HEK293 (cell line): ENCODE measurements at regions not wholly inside any gene's neighbourhood (a gene's known extent, or its start where the extent isn't known, plus 50 kb on each side); places are given as distances from the start of the nearest gene placed in this dataset.

Experiments
- CTCF ChIA-PET: fragments of 350-600 bp; formaldehyde crosslinking; extraction: SDS; loops from one replicate; lab custom pipeline; 2021; ENCODE audit warnings: antibody characterized with exemption; lab: Yijun Ruan, JAX
- POLR2A ChIA-PET: fragments of 300-600 bp; formaldehyde crosslinking; extraction: SDS; loops from one replicate; lab custom pipeline; 2020; ENCODE audit warnings: antibody characterized with exemption, inconsistent platforms; lab: Yijun Ruan, JAX
- H3K27ac ChIP-seq: fragments of 200-500 bp; sonication (Bioruptor generic); 2 replicates; pipeline ENCODE4 v1.5.1; 2014; ENCODE audit warnings: low read depth, low read length, control low read depth, inconsistent platforms; ENCODE audit errors: extremely low read depth
- H3K36me3 ChIP-seq, 2 experiments: fragments of 200-500 bp in 1 of 2; sonication (Bioruptor generic) in 1 of 2; 1 replicate in 1 of 2; 2 replicates in 1 of 2; pipeline ENCODE4 v1.5.1; 2014 to 2017; ENCODE audit warnings: inconsistent platforms in 2 of 2, low read length in 2 of 2; ENCODE audit not compliant: control insufficient read depth in 2 of 2, insufficient read depth in 1 of 2
- H3K4me1 ChIP-seq: fragments of 200-500 bp; sonication (Bioruptor generic); 2 replicates; pipeline ENCODE4 v1.5.1; 2014; ENCODE audit warnings: mild to moderate bottlenecking, low read length, inconsistent platforms; ENCODE audit not compliant: control insufficient read depth, insufficient read depth
- H3K4me3 ChIP-seq: 2 replicates; pipeline ENCODE4 v1.5.1; 2011; ENCODE audit warnings: low read depth, mild to moderate bottlenecking, control low read depth, low read length, moderate library complexity
- H3K9me3 ChIP-seq: fragments of 200-500 bp; sonication (Bioruptor generic); 2 replicates; pipeline ENCODE4 v1.5.1; 2014; ENCODE audit warnings: low read depth, low read length, inconsistent platforms; ENCODE audit not compliant: control insufficient read depth, insufficient read depth
- GFI1B ChIP-seq: fragments of 450-650 bp; formaldehyde crosslinking; IDR thresholded peaks from 2 replicates; pipeline ENCODE4 v1.5.1; 2016; ENCODE audit warnings: missing biosample characterization, missing genetic modification characterization
- GLI2 ChIP-seq: fragments of 450-650 bp; formaldehyde crosslinking; IDR thresholded peaks from 2 replicates; pipeline ENCODE4; 2017; ENCODE audit warnings: missing biosample characterization, missing genetic modification characterization, low read depth, borderline replicate concordance
- HOXD13 ChIP-seq: sonication (generic); formaldehyde crosslinking; IDR thresholded peaks from 2 replicates; pipeline ENCODE4 v1.8.0; 2022; ENCODE audit warnings: missing genetic modification reagents, borderline replicate concordance
- KLF10 ChIP-seq: fragments of 450-650 bp; IDR thresholded peaks from 2 replicates; pipeline ENCODE4 v1.5.1; 2018; ENCODE audit warnings: missing biosample characterization, mild to moderate bottlenecking, missing genetic modification characterization
- KLF7 ChIP-seq: fragments of 450-650 bp; formaldehyde crosslinking; IDR thresholded peaks from 2 replicates; pipeline ENCODE4 v1.5.1; 2016; ENCODE audit warnings: missing biosample characterization, missing genetic modification characterization, borderline replicate concordance
- OSR2 ChIP-seq: fragments of 450-650 bp; formaldehyde crosslinking; IDR thresholded peaks from 2 replicates; pipeline ENCODE4 v1.5.1; 2016; ENCODE audit warnings: missing biosample characterization, missing genetic modification characterization
- PRDM6 ChIP-seq: fragments of 450-650 bp; formaldehyde crosslinking; IDR thresholded peaks from 2 replicates; pipeline ENCODE4 v1.5.1; 2017; ENCODE audit warnings: missing biosample characterization, missing genetic modification characterization
- YY2 ChIP-seq: fragments of 450-650 bp; formaldehyde crosslinking; IDR thresholded peaks from 2 replicates; pipeline ENCODE4 v1.5.1; 2016; ENCODE audit warnings: missing biosample characterization, missing genetic modification characterization
- ZBTB6 ChIP-seq: fragments of 450-650 bp; formaldehyde crosslinking; IDR thresholded peaks from 2 replicates; pipeline ENCODE4 v1.5.1; 2017; ENCODE audit warnings: missing biosample characterization, missing genetic modification characterization
- ZFHX2 ChIP-seq: fragments of 450-650 bp; formaldehyde crosslinking; conservative IDR thresholded peaks from 2 replicates; pipeline ENCODE4 v1.5.1; 2016; ENCODE audit warnings: missing biosample characterization, missing genetic modification characterization
- ZFP41 ChIP-seq: fragments of 450-650 bp; formaldehyde crosslinking; IDR thresholded peaks from 2 replicates; pipeline ENCODE4 v1.5.1; 2016; ENCODE audit warnings: missing biosample characterization, missing genetic modification characterization, borderline replicate concordance
- ZNF112 ChIP-seq: fragments of 450-650 bp; formaldehyde crosslinking; IDR thresholded peaks from 2 replicates; pipeline ENCODE4 v1.5.0; 2017; ENCODE audit warnings: missing biosample characterization, missing genetic modification characterization
- ZNF132 ChIP-seq: fragments of 450-650 bp; formaldehyde crosslinking; IDR thresholded peaks from 2 replicates; pipeline ENCODE4 v1.5.1; 2017; ENCODE audit warnings: missing biosample characterization, missing genetic modification characterization, borderline replicate concordance
- ZNF157 ChIP-seq: fragments of 450-650 bp; formaldehyde crosslinking; IDR thresholded peaks from 2 replicates; pipeline ENCODE4 v1.5.1; 2016; ENCODE audit warnings: missing biosample characterization, missing genetic modification characterization
- ZNF18 ChIP-seq: fragments of 450-650 bp; formaldehyde crosslinking; IDR thresholded peaks from 2 replicates; pipeline ENCODE4 v1.5.1; 2016; ENCODE audit warnings: missing biosample characterization, missing genetic modification characterization
- ZNF221 ChIP-seq: fragments of 450-650 bp; formaldehyde crosslinking; IDR thresholded peaks from 2 replicates; pipeline ENCODE4 v1.5.1; 2017; ENCODE audit warnings: missing biosample characterization, missing genetic modification characterization, borderline replicate concordance
- ZNF239 ChIP-seq: fragments of 450-650 bp; formaldehyde crosslinking; IDR thresholded peaks from 2 replicates; pipeline ENCODE4 v1.5.1; 2016; ENCODE audit warnings: missing biosample characterization, missing genetic modification characterization
- ZNF280D ChIP-seq: fragments of 450-650 bp; formaldehyde crosslinking; IDR thresholded peaks from 2 replicates; pipeline ENCODE4 v1.5.1; 2016; ENCODE audit warnings: missing biosample characterization, missing genetic modification characterization
- ZNF335 ChIP-seq: fragments of 450-650 bp; formaldehyde crosslinking; conservative IDR thresholded peaks from 2 replicates; pipeline ENCODE4 v1.5.1; 2016; ENCODE audit warnings: missing biosample characterization, missing genetic modification characterization
- ZNF416 ChIP-seq: fragments of 450-650 bp; formaldehyde crosslinking; IDR thresholded peaks from 2 replicates; pipeline ENCODE4 v1.5.1; 2016; ENCODE audit warnings: missing biosample characterization, missing genetic modification characterization
- ZNF48 ChIP-seq: fragments of 450-650 bp; formaldehyde crosslinking; IDR thresholded peaks from 2 replicates; pipeline ENCODE4 v1.5.1; 2016; ENCODE audit warnings: missing biosample characterization, missing genetic modification characterization
- ZNF529 ChIP-seq: fragments of 450-650 bp; formaldehyde crosslinking; IDR thresholded peaks from 2 replicates; pipeline ENCODE4 v1.5.1; 2017; ENCODE audit warnings: missing genetic modification characterization, missing biosample characterization; ENCODE audit not compliant: insufficient replicate concordance
- ZNF585B ChIP-seq: fragments of 450-650 bp; formaldehyde crosslinking; IDR thresholded peaks from 2 replicates; pipeline ENCODE4 v1.5.1; 2016; ENCODE audit warnings: missing biosample characterization, missing genetic modification characterization
- ZNF768 ChIP-seq: fragments of 450-650 bp; formaldehyde crosslinking; IDR thresholded peaks from 2 replicates; pipeline ENCODE4 v1.5.1; 2018; ENCODE audit warnings: missing biosample characterization, mild to moderate bottlenecking, missing genetic modification characterization
- ZNF776 ChIP-seq: fragments of 450-650 bp; formaldehyde crosslinking; IDR thresholded peaks from 2 replicates; pipeline ENCODE4 v1.5.0; 2017; ENCODE audit warnings: missing biosample characterization, missing genetic modification characterization, borderline replicate concordance
- ZNF785 ChIP-seq: fragments of 450-650 bp; formaldehyde crosslinking; IDR thresholded peaks from 2 replicates; pipeline ENCODE4 v1.5.1; 2016; ENCODE audit warnings: missing biosample characterization, missing genetic modification characterization
- ZNF830 ChIP-seq: fragments of 450-650 bp; IDR thresholded peaks from 2 replicates; pipeline ENCODE4 v1.5.0; 2018; ENCODE audit warnings: missing biosample characterization, missing genetic modification characterization, low read depth, mild to moderate bottlenecking, moderate library complexity
- ZNF837 ChIP-seq: fragments of 450-650 bp; formaldehyde crosslinking; IDR thresholded peaks from 2 replicates; pipeline ENCODE4 v1.5.1; 2016; ENCODE audit warnings: missing biosample characterization, missing genetic modification characterization
- ZSCAN16 ChIP-seq: fragments of 450-650 bp; formaldehyde crosslinking; IDR thresholded peaks from 2 replicates; pipeline ENCODE4 v1.5.1; 2016; ENCODE audit warnings: missing biosample characterization, missing genetic modification characterization
- ZSCAN30 ChIP-seq: fragments of 450-650 bp; IDR thresholded peaks from 2 replicates; pipeline ENCODE4 v1.5.1; 2018; ENCODE audit warnings: missing biosample characterization, mild to moderate bottlenecking, missing genetic modification characterization, moderate library complexity

- TF ChIP-seq ZNF335 (tag by site-specific recombination) (no peak), ZNF157 (tag by site-specific recombination) (no peak), ZNF416 (no peak), ZNF132 (no peak), ZSCAN30 (tag by site-specific recombination) (no peak), ZNF529 (tag by site-specific recombination) (no peak), KLF10 (tag by site-specific recombination) (no peak), ZBTB6 (no peak), ZNF785 (tag by site-specific recombination) (no peak), ZFP41 (tag by site-specific recombination) (no peak), ZNF112 (no peak)
- TF ChIP-seq, all 188 proteins: peak for 0
These were observed 145.4 kb downstream of the KIF20B start (continued) for GRCh38 chr10:89846786-89847185.

GRCh38 chr10:89852872-89853271 lies 151.5 kb downstream of the KIF20B start:
- Histone ChIP-seq H3K4me1 (no peaks in the 10 kb centered on the region), H3K9me3 (no peaks in the 10 kb centered on the region), H3K4me3 (no peak overlapping the region), H3K27ac (no peak overlapping the region), H3K36me3 (no peaks in the 10 kb centered on the region)
- CTCF ChIA-PET: interaction anchor here (0.7 kb wide), 1 partner anchor 103 kb away, joined by 3 read pairs; no protein-coding TSS in a partner anchor
- no peak for TF ChIP-seq PRDM6 (tag by site-specific recombination)
- no peak for TF ChIP-seq ZNF416
- TF ChIP-seq ZNF768 (tag by site-specific recombination): no peak
- TF ChIP-seq OSR2 (tag by site-specific recombination): no peak
- TF ChIP-seq ZNF280D (tag by site-specific recombination): no peak
- no peak for TF ChIP-seq ZNF221 (tag by site-specific recombination)
- no peak for TF ChIP-seq ZNF132
- POLR2A ChIA-PET: no interaction called here

- ChIA-PET POLR2A (no interaction called here), CTCF (no interaction called here)
- no peaks in the 10 kb centered on the region for H3K36me3 ChIP-seq
- H3K27ac ChIP-seq: no peak overlapping the region
- H3K4me3 ChIP-seq: no peak overlapping the region
- no peaks in the 10 kb centered on the region for H3K9me3 ChIP-seq
- H3K4me1 ChIP-seq: no peaks in the 10 kb centered on the region
- TF ChIP-seq KLF7 (no peak), ZNF837 (tag by site-specific recombination) (no peak), ZNF239 (tag by site-specific recombination) (no peak), ZNF18 (tag by site-specific recombination) (no peak), ZFHX2 (tag by site-specific recombination) (no peak), GLI2 (tag by site-specific recombination) (no peak), ZNF830 (tag by site-specific recombination) (no peak), ZNF48 (tag by site-specific recombination) (no peak), HOXD13 (CRISPR knock-in tag) (no peak), ZNF585B (tag by site-specific recombination) (no peak), GFI1B (tag by site-specific recombination) (no peak), ZSCAN16 (tag by site-specific recombination) (no peak), YY2 (no peak), ZNF776 (tag by site-specific recombination) (no peak)
These were observed 152.4 kb downstream of the KIF20B start for GRCh38 chr10:89853781-89854191.
